GM13976 (cell line): ENCODE measurements at regions not wholly inside any gene's neighbourhood (a gene's known extent, or its start where the extent isn't known, plus 50 kb on each side); places are given as distances from the start of the nearest gene placed in this dataset.

Experiments
- DNase-seq: peaks from one replicate; pipeline ENCODE4 v3.0.0; 2012; ENCODE audit warnings: low spot score
- CTCF ChIP-seq: IDR thresholded peaks from 2 replicates; pipeline ENCODE4 v1.5.1; 2012; ENCODE audit warnings: borderline replicate concordance, mild to moderate bottlenecking; ENCODE audit not compliant: insufficient read depth; ENCODE audit errors: extremely low read depth, missing control alignments, control extremely low read depth
- in situ Hi-C: fragments of 300-500 bp; cut with MboI; formaldehyde crosslinking; loops from one replicate; pipeline ENCODE4 v1.12.0; 2022; ENCODE audit warnings: low sequenced_read_pairs, mixed read lengths, inconsistent platforms; ENCODE audit not compliant: unreplicated experiment

- TF ChIP-seq CTCF, result no peak
- DNase-seq, result no peak
- in situ Hi-C loops, result loop anchor here (25.0 kb wide), 1 partner anchor 1086 kb away; no protein-coding TSS in a partner anchor
Observed at GRCh38 chr21:15498455-15498854, 231.3 kb upstream of the USP25 start.

DNA sequence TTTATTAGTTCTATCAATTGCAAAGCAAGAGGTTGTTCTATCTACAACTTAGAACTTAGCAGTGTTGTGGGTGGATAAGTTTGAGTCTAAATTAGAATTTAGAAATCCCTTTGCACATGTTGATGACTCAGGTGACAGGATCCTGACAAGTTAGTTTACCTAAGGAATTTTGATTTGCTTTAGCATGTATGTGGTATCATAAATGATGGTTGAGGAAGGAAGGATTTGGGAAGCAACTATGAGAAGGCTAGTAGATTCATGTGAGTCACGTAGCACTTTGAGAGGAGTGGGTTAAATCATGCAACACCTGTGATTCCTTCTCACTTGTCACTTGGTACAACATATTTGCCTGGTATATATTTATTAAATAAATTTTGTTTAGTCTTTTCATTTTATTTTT, 223.7 kb upstream of the USP25 start:
- DNase-seq, result no peak
- no peak for TF ChIP-seq CTCF
- in situ Hi-C loops, result no loop called here

DNA sequence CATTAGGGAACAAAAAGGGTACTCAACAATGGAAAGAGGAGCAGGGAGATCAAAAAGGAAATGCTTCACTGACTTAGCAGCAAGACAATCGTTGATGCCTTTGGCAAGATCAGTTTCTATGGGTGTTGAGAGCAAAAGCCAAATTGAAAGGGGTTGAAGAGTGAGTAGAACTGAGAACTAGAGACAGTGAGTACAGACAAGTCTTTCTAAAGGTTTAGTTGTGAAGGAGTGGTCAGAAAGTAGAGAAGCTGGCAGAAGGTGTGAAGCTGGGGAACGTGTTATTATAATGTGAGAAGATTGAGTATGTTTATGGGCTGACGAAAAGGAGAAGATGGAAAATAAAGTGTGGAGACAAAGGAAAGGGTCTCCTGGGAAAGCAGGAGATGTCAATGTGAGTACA, 221.2 kb upstream of the USP25 start:
- no peak for TF ChIP-seq CTCF
- no peak for DNase-seq
- in situ Hi-C loops, result no loop called here

- DNase-seq, result peak; percentile 52
- no peak for TF ChIP-seq CTCF
- in situ Hi-C loops, result no loop called here
Observed at GRCh38 chr21:15514073-15514946, 215.5 kb upstream of the USP25 start.

DNA sequence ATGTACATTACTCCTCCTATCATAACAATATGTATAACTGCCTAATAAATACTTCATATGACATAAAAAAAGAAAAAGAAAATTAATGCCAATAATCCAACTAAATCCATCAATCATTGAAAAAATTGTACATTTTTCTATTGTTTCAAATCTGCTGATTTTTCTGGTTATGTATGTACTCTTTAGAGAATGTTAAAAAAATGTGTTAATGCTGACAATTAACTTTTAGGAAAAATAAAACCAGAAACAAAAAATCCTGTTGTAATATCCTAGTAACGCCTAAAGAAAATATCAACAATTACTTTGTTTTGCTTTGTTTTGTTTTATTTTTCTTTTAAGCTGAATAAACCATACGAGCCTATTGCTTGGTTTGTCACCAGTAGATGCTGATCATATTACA, 213.9 kb upstream of the USP25 start:
- in situ Hi-C loops, result no loop called here
- TF ChIP-seq CTCF, result no peak
- DNase-seq, result no peak

DNA sequence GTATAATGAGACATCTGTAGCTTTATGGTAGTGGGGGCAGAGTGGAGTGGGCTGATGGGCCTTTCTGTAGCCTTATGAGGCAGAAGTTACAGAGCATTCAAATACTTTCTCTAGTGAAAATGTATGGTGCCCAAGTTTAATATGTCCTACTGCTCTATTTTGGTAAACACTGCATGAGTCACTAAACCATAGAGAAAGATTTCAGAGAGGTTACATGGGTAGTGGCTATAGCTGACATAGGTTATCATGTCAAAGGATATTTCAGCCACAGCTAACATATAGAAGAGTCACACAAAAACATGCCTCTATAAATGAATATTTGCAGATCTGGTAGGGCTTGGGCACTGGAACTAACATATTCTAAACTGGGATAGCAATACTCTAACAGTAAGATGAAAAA, 212.4 kb upstream of the USP25 start:
- in situ Hi-C loops, result no loop called here
- DNase-seq, result no peak
- TF ChIP-seq CTCF, result no peak
